Esophagus squamous epithelium (tissue), 4 donors: ENCODE measurements at regions not wholly inside any gene's neighbourhood (a gene's known extent, or its start where the extent isn't known, plus 50 kb on each side); places are given as distances from the start of the nearest gene placed in this dataset.

Source experiments
- CTCF ChIP-seq, 6 experiments: fragments of 450-650 bp in 4 of 6; fragments of 200-600 bp in 2 of 6; sonication (generic) in 2 of 6; IDR thresholded peaks; one replicate each; pipeline ENCODE4 v1.5.1; 2016 to 2019; ENCODE audit warnings: antibody characterized with exemption in 6 of 6, mild to moderate bottlenecking in 4 of 6, moderate library complexity in 4 of 6
- POLR2A ChIP-seq, 4 donors: fragments of 450-650 bp; IDR thresholded peaks; one replicate each; pipeline ENCODE4 v1.6.1; 2017; ENCODE audit warnings: antibody characterized with exemption in 4 of 4, mild to moderate bottlenecking in 4 of 4, moderate library complexity in 3 of 4

DNA sequence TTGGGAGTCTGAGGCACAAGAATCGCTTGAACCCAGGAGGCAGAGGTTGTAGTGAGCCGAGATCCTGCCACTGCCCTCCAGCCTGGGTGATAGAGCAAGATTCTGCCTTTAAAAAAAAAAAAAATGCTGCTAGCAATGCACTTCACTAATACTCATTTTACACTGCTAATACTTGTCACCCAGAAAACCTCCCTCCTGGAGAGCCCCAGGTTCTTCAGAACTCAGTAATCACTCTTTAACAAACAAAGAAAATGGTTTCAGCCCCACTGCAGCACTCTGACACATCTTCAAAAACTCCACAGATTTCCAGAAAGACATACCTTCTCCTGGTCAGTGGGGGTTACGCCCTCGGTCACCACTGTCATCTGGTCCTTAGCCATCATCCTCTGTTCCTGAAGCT is 366.7 kb downstream of the SHQ1 start:
- TF ChIP-seq CTCF (IDR thresholded peaks at IDR 0.05) = no peak
- TF ChIP-seq POLR2A (IDR thresholded peaks at IDR 0.05) = no peak
